IPS-20b (cell line): ENCODE measurements at regions not wholly inside any gene's neighbourhood (a gene's known extent, or its start where the extent isn't known, plus 50 kb on each side); places are given as distances from the start of the nearest gene placed in this dataset.

Experiments used
- H3K27ac ChIP-seq: one replicate; pipeline ENCODE4 v1.5.1; 2013; ENCODE audit warnings: low read length
- H3K27me3 ChIP-seq: 2 replicates; pipeline ENCODE4 v1.6.1; 2013; ENCODE audit warnings: mild to moderate bottlenecking, low read length, inconsistent platforms; ENCODE audit not compliant: insufficient read depth
- H3K36me3 ChIP-seq: 2 replicates; pipeline ENCODE4 v1.6.1; 2013; ENCODE audit warnings: low read depth, mild to moderate bottlenecking, inconsistent platforms, low read length, moderate library complexity; ENCODE audit not compliant: insufficient read depth
- H3K4me1 ChIP-seq: 2 replicates; pipeline ENCODE4 v1.6.1; 2013; ENCODE audit warnings: mild to moderate bottlenecking, control low read depth, inconsistent platforms, low read length, moderate library complexity; ENCODE audit not compliant: insufficient read depth
- H3K4me3 ChIP-seq: 2 replicates; pipeline ENCODE4 v1.5.1; 2013; ENCODE audit warnings: mild to moderate bottlenecking, low read length, inconsistent platforms
- H3K9ac ChIP-seq: 2 replicates; pipeline ENCODE4 v1.6.1; 2013; ENCODE audit warnings: low read depth, mild to moderate bottlenecking, inconsistent platforms, low read length, moderate library complexity
- H3K9me3 ChIP-seq: 2 replicates; pipeline ENCODE4 v1.6.1; 2013; ENCODE audit warnings: mild to moderate bottlenecking, low read depth, low read length, inconsistent platforms; ENCODE audit not compliant: insufficient read depth

GRCh38 chr7:25304691-25305090 is 76.4 kb upstream of the NPVF start:
- H3K9ac ChIP-seq: no peak overlapping the region
- H3K27me3 ChIP-seq: no peaks in the 10 kb centered on the region
- no peaks in the 10 kb centered on the region for H3K36me3 ChIP-seq
- H3K4me3 ChIP-seq: no peak overlapping the region
- no peak overlapping the region for H3K27ac ChIP-seq
- H3K9me3 ChIP-seq: no peaks in the 10 kb centered on the region
- peaks cover 18% of the 10 kb centered on the region for H3K4me1 ChIP-seq

DNA sequence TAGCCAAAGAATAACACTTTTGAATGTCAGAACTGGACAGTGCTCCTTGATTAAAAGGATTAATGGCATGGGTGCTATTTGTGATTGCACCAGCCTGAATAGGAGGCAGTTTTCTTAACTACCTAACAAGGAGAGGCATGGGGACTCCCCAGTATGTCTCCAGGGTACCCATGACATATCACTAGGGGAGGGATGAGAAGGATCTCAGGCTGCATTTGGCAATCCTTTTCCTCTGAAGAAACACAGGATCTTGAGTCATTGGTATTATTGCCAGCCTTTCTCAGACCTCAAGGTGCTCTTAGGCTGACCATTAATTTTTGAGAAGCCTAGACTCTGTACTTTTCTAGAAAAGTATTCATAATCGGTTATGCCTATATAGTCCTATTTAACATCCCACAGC is 77.5 kb upstream of the NPVF start:
- no peaks in the 10 kb centered on the region for H3K9me3 ChIP-seq
- no peaks in the 10 kb centered on the region for H3K36me3 ChIP-seq
- no peak overlapping the region for H3K4me3 ChIP-seq
- H3K27me3 ChIP-seq: no peaks in the 10 kb centered on the region
- no peak overlapping the region for H3K9ac ChIP-seq
- H3K27ac ChIP-seq: no peak overlapping the region
- peaks cover 18% of the 10 kb centered on the region for H3K4me1 ChIP-seq

DNA sequence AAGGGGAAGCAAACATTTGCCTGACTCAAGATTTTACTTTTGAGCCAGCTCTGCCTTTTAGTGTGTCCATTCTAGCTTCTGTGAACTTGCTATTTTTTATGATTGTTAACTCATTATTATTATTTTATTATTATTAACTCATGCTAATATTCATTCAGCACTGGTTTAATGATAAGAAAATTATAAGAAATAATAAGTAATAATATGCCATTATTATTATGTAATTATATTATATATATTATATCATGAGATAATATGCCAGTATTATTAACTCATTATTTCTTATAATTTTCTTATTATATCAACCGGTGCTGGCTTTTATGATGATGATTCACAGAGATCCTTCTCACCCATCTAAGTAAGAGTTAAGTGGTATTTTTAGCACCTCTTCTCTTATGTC is 79.3 kb upstream of the NPVF start:
- peaks cover 18% of the 10 kb centered on the region for H3K4me1 ChIP-seq
- no peak overlapping the region for H3K9ac ChIP-seq
- no peaks in the 10 kb centered on the region for H3K9me3 ChIP-seq
- H3K27me3 ChIP-seq: no peaks in the 10 kb centered on the region
- no peak overlapping the region for H3K27ac ChIP-seq
- H3K36me3 ChIP-seq: no peaks in the 10 kb centered on the region
- no peak overlapping the region for H3K4me3 ChIP-seq

- no peak overlapping the region for H3K4me3 ChIP-seq
- no peaks in the 10 kb centered on the region for H3K36me3 ChIP-seq
- H3K9ac ChIP-seq: no peak overlapping the region
- H3K27ac ChIP-seq: no peak overlapping the region
- H3K27me3 ChIP-seq: no peaks in the 10 kb centered on the region
- H3K4me1 ChIP-seq: peaks cover 14% of the 10 kb centered on the region
- H3K9me3 ChIP-seq: no peaks in the 10 kb centered on the region
These were observed 80.0 kb upstream of the NPVF start for GRCh38 chr7:25308246-25308645.

- Histone ChIP-seq H3K27me3 (no peaks in the 10 kb centered on the region), H3K9me3 (no peaks in the 10 kb centered on the region), H3K27ac (no peak overlapping the region), H3K4me3 (no peak overlapping the region), H3K36me3 (no peaks in the 10 kb centered on the region), H3K4me1 (peaks cover 7% of the 10 kb centered on the region; the same call in 1 of the 2 replicates), H3K9ac (no peak overlapping the region)
These were observed 80.8 kb upstream of the NPVF start for GRCh38 chr7:25308906-25309705.

GRCh38 chr7:25310896-25311295 is 82.6 kb upstream of the NPVF start:
- Histone ChIP-seq H3K9ac (no peak overlapping the region), H3K36me3 (no peaks in the 10 kb centered on the region), H3K4me1 (no peaks in the 10 kb centered on the region), H3K27me3 (no peaks in the 10 kb centered on the region), H3K9me3 (no peaks in the 10 kb centered on the region), H3K4me3 (no peak overlapping the region), H3K27ac (no peak overlapping the region)

DNA sequence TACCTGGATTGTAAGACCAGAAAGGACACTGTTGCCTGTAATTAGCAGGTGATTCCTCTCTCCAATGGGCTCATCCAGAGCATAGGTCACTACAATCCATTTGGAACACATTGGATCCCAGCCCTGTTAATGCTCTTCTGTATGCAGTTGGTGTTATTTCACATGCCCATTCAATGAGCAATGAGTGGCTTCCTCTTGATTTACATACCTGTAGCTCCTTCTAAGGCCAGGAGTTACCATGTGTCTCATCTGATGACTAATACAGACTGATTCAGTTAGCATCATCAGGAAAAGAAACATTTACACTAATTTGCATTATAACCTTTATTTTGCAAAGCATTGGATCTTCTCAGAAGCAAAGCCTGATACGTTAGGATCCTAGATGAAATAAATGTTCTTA is 83.1 kb upstream of the NPVF start:
- no peak overlapping the region for H3K27ac ChIP-seq
- H3K36me3 ChIP-seq: no peaks in the 10 kb centered on the region
- no peaks in the 10 kb centered on the region for H3K9me3 ChIP-seq
- no peaks in the 10 kb centered on the region for H3K27me3 ChIP-seq
- H3K4me1 ChIP-seq: no peaks in the 10 kb centered on the region
- no peak overlapping the region for H3K9ac ChIP-seq
- H3K4me3 ChIP-seq: no peak overlapping the region

DNA sequence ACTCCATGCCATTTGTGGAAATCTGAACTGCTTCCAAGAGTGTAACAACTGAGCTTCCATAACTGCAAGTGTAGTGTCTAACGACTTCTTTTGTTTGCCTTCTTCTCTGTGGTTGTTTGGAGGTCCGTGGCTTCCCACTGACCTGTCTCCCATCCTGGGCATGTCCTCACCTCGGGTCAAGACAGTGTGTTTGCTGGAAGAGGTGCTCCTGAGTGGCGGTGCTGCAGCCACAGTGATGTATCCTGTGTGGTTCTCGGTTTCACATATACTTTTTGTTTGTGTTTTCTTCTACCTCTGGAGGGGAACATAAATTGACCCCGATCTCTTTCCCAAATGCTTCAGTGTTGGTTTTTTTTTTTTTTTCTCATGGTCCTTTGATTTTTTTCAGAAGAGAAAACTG is 84.7 kb upstream of the NPVF start:
- Histone ChIP-seq H3K4me3 (no peak overlapping the region), H3K36me3 (no peaks in the 10 kb centered on the region), H3K9ac (no peak overlapping the region), H3K4me1 (peaks cover 3% of the 10 kb centered on the region; the same call in 1 of the 2 replicates), H3K27ac (no peak overlapping the region), H3K9me3 (no peaks in the 10 kb centered on the region), H3K27me3 (no peaks in the 10 kb centered on the region)

- H3K27me3 ChIP-seq: no peaks in the 10 kb centered on the region
- H3K36me3 ChIP-seq: no peaks in the 10 kb centered on the region
- no peak overlapping the region for H3K27ac ChIP-seq
- no peak overlapping the region for H3K4me3 ChIP-seq
- peaks cover 5% of the 10 kb centered on the region; the same call in 1 of the 2 replicates for H3K4me1 ChIP-seq
- no peaks in the 10 kb centered on the region for H3K9me3 ChIP-seq
- no peak overlapping the region for H3K9ac ChIP-seq
These were observed 85.2 kb upstream of the NPVF start for GRCh38 chr7:25313526-25313925.

DNA sequence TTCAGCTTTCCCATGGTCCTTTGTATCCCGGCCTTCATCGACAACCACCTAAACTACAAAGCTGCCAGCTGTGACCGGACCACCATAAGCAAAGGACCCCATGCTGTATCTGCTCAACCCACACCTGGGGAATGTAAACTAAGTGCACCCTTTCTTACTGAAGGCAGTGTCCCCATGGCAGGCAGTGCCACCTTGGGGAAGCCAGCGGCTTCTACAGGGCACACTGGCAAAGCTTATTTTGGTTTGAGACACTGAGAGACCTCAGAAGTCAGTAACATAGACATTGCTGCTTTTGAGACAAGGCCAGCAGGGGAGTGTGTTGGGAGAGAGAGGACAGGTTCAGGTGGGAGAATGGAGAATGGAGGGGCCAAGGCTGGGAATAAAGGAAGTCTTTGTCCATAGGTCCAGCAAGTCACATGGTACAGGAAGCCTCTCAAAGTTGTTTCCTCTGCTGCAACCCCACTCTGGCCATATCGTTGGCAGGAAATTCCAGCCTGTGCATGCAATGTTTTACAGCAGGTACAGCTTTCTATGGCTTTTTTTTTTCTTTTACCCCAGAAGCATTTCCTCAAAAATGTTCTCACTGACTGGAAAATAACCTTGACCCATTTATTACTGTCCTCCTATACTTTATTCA is 85.9 kb upstream of the NPVF start:
- H3K27me3 ChIP-seq: no peaks in the 10 kb centered on the region
- no peak overlapping the region for H3K9ac ChIP-seq

DNA sequence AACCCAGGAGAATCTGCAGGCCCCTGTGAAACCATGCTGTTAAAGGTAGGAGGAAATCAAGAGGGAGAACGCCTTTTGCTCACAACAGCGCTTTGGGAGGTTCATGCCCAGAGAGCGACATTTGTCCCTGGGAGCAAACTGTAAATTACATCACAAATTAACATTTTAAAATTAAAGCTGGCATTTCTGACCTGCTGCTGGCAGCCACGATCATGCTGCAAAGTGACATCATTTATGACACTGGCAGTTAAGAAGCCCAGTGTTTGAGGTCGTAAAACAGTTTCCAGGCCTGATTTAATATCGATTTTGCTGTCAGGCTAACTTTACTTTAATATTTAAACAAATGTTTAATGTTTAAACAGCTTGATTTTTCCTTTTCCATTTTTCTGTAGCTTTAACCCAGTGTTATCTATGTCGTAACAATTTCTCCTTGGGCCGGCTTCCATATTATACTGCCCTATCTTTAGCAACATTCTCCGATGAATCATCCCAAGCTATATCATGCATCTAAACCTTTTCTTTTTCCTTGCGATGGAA is 86.5 kb upstream of the NPVF start:
- peaks cover 5% of the 10 kb centered on the region; the same call in 1 of the 2 replicates for H3K4me1 ChIP-seq
- H3K27me3 ChIP-seq: no peaks in the 10 kb centered on the region
- H3K36me3 ChIP-seq: no peaks in the 10 kb centered on the region
- H3K9ac ChIP-seq: no peak overlapping the region
- H3K4me3 ChIP-seq: no peak overlapping the region
- no peaks in the 10 kb centered on the region for H3K9me3 ChIP-seq
- no peak overlapping the region for H3K27ac ChIP-seq

More for the DNA sequence above, 85.9 kb upstream of the NPVF start:
- Histone ChIP-seq H3K9me3 (no peaks in the 10 kb centered on the region), H3K36me3 (no peaks in the 10 kb centered on the region), H3K27ac (no peak overlapping the region), H3K4me1 (peaks cover 5% of the 10 kb centered on the region; the same call in 1 of the 2 replicates), H3K4me3 (no peak overlapping the region)

DNA sequence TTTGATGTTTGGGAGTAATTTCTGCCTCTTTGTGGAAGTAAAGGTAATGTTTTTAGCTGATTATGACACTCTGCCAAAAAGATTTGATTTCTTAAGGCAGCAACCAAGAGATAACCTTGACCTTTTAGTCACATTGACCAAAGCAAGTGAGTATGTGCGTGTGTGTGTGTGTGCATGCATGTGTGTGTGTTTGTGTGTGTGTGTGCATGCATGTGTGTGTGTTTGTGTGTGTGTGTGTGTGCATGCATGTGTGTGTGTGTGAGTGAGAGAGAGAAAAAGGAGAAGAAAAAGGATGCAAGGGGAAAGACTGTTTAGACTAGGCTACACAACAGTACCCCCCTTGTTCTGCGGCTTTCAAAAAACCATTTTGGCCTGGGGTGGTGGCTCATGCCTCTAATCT is 88.1 kb upstream of the NPVF start:
- Histone ChIP-seq H3K27me3 (no peaks in the 10 kb centered on the region), H3K9me3 (no peaks in the 10 kb centered on the region), H3K4me1 (peaks cover 5% of the 10 kb centered on the region; the same call in 1 of the 2 replicates), H3K36me3 (no peaks in the 10 kb centered on the region), H3K4me3 (no peak overlapping the region), H3K27ac (no peak overlapping the region), H3K9ac (no peak overlapping the region)
